Skeletal muscle satellite cell (primary cell): ENCODE measurements at regions not wholly inside any gene's neighbourhood (a gene's known extent, or its start where the extent isn't known, plus 50 kb on each side); places are given as distances from the start of the nearest gene placed in this dataset.

ENCODE experiments used
- H3K27me3 ChIP-seq: 2 replicates; pipeline ENCODE4 v1.7.0; 2013; ENCODE audit warnings: low read length; ENCODE audit not compliant: control insufficient read depth, insufficient read depth
- H3K36me3 ChIP-seq: 2 replicates; pipeline ENCODE4 v1.7.0; 2013; ENCODE audit warnings: mild to moderate bottlenecking, control low read depth, low read length; ENCODE audit not compliant: insufficient read depth
- H3K4me1 ChIP-seq: 2 replicates; pipeline ENCODE4 v1.7.0; 2013; ENCODE audit warnings: low read length; ENCODE audit not compliant: control insufficient read depth, insufficient read depth
- H3K4me2 ChIP-seq: 2 replicates; pipeline ENCODE4 v1.7.0; 2013; ENCODE audit warnings: mild to moderate bottlenecking, low read length
- H3K4me3 ChIP-seq: 2 replicates; pipeline ENCODE4 v1.7.0; 2013; ENCODE audit warnings: low read length
- H3K9ac ChIP-seq: 2 replicates; pipeline ENCODE4 v1.7.0; 2013; ENCODE audit warnings: mild to moderate bottlenecking, low read depth, low read length, moderate library complexity
- H3K9me3 ChIP-seq: replicated peaks from 2 replicates; pipeline ENCODE4 v1.7.0; 2013; ENCODE audit warnings: mild to moderate bottlenecking, control low read depth, low read length

GRCh38 chr1:22344329-22344630 lies 107.4 kb upstream of the ZBTB40 start:
- Histone ChIP-seq H3K4me3 (no peak overlapping the region), H3K36me3 (no peaks in the 10 kb centered on the region), H3K9me3 (no peaks in the 10 kb centered on the region), H3K4me2 (no peak overlapping the region), H3K4me1 (no peaks in the 10 kb centered on the region), H3K9ac (no peak overlapping the region), H3K27me3 (peaks cover 73% of the 10 kb centered on the region)

GRCh38 chr1:22344851-22345560 lies 106.6 kb upstream of the ZBTB40 start:
- Histone ChIP-seq H3K36me3 (no peaks in the 10 kb centered on the region), H3K27me3 (peaks cover 77% of the 10 kb centered on the region), H3K4me2 (no peak overlapping the region), H3K4me3 (no peak overlapping the region), H3K4me1 (no peaks in the 10 kb centered on the region), H3K9me3 (no peaks in the 10 kb centered on the region), H3K9ac (no peak overlapping the region)

DNA sequence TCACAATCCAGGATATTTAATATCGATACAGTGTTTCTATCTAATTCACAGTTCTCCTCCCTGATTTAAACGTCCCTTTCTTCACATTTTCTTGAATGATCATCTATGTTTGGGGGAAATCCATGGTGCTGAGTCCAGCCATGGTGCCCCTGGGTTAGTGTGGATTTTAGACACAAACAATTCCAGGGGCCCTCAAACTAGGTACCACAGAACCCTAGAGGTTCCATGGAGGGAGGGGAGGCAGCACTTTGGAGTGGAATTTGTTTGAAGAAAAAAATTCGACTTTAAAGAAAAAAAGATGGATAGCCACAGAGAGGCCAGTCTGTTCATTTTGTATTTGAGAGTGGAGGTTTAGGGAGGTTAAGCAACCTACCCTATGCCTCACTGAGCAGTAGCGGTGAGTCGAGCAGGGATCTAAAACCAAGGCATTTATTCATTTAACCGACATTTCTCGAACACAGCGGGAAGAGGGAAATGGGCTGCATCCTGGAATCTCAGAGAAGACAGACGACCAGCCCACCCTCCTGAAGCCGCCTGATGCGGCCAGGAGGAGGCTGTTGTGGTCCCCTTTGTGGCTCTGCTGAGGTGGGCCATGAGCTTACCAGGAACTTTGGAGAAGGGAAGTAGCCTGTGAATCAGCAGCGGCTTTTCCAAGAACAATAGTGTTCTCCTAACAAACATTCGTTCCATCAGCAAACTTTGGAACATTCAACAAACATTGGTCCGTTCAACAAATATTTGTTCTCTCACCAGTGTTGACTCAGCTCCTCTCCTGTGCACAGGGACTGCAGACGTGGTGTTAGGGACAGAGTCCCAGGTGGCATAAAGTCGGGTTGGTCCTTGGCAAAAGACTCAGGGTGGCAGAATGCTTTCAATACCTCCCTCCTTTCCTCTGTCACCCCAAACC lies 103.5 kb upstream of the ZBTB40 start:
- Histone ChIP-seq H3K4me2 (no peak overlapping the region), H3K4me3 (no peak overlapping the region), H3K4me1 (no peaks in the 10 kb centered on the region), H3K9me3 (no peaks in the 10 kb centered on the region), H3K9ac (no peak overlapping the region), H3K27me3 (peaks cover 73% of the 10 kb centered on the region), H3K36me3 (no peaks in the 10 kb centered on the region)

GRCh38 chr1:22349362-22350043 lies 102.1 kb upstream of the ZBTB40 start:
- Histone ChIP-seq H3K4me1 (no peaks in the 10 kb centered on the region), H3K9ac (no peak overlapping the region), H3K36me3 (no peaks in the 10 kb centered on the region), H3K4me3 (no peak overlapping the region), H3K9me3 (no peaks in the 10 kb centered on the region), H3K4me2 (no peak overlapping the region), H3K27me3 (peaks cover 71% of the 10 kb centered on the region)

- Histone ChIP-seq H3K4me2 (no peak overlapping the region), H3K4me1 (no peaks in the 10 kb centered on the region), H3K36me3 (no peaks in the 10 kb centered on the region), H3K9ac (no peak overlapping the region), H3K27me3 (peaks cover 62% of the 10 kb centered on the region), H3K9me3 (no peaks in the 10 kb centered on the region), H3K4me3 (no peak overlapping the region)
These were observed 101.3 kb upstream of the ZBTB40 start for GRCh38 chr1:22350171-22350923.

DNA sequence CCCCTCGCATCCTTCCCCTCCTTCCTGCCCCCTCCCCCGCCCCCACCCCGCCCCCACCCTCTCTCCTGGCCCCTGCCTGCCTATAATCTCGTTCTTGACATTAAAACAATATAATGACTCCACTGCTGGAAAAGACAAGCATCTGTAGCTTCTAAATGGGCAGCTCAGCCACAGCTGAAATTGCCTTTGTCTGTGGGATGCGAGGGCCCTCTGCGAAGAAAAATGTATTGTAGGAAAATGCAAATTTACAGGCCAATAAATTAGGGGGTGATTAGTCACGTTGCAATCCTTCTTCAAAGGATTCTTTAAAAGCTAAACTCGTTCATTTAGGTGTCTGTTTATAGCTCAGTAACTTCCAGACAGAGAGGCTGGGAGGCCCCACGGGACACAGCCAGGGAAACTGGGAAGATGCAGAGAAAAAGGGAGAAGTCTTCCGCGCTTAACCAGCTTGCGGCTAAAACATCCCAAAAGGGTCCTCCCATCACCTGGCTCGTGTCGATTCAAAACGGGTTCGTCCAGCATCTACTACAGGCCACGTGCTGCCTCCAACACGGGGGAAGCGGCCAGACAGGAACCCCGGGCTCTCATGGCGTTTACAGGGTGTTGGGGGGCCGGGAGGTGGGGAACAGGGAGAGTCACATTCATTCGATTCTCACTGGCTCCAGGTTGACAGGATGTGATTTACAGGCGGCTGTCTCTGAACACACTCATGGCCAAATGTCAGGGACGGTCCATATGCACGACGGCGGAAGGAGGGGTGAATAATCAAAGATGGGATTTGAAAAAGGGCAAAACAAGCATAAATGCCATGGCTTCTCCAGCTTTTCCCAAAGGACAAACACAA lies 100.5 kb upstream of the ZBTB40 start:
- Histone ChIP-seq H3K4me2 (no peak overlapping the region), H3K9me3 (no peaks in the 10 kb centered on the region), H3K4me1 (no peaks in the 10 kb centered on the region), H3K36me3 (no peaks in the 10 kb centered on the region), H3K27me3 (peaks cover 58% of the 10 kb centered on the region), H3K4me3 (no peak overlapping the region), H3K9ac (no peak overlapping the region)

DNA sequence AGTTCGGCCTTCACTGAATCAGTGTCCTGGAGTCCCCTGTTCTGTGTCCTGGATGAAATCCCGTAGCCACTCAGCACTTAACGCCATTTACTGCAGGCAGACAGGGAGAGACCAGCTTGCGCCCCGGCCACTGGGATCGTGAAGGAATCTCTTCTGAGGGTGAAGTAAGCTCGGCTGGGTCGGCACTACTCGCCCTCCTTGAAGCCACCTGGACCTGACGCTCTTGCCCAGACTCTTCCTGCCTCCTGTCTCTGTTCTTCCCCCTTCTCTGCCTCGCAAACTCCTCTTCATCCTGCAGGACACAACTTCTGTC lies 99.9 kb upstream of the ZBTB40 start:
- peaks cover 63% of the 10 kb centered on the region for H3K27me3 ChIP-seq
- H3K4me2 ChIP-seq = no peak overlapping the region
- H3K9ac ChIP-seq = no peak overlapping the region
- no peaks in the 10 kb centered on the region for H3K36me3 ChIP-seq
- no peaks in the 10 kb centered on the region for H3K9me3 ChIP-seq
- H3K4me3 ChIP-seq = no peak overlapping the region
- H3K4me1 ChIP-seq = no peaks in the 10 kb centered on the region

- Histone ChIP-seq H3K4me3 (no peak overlapping the region), H3K4me1 (no peaks in the 10 kb centered on the region), H3K9ac (no peak overlapping the region), H3K9me3 (no peaks in the 10 kb centered on the region), H3K4me2 (no peak overlapping the region), H3K27me3 (peaks cover 68% of the 10 kb centered on the region), H3K36me3 (no peaks in the 10 kb centered on the region)
These were observed 99.3 kb upstream of the ZBTB40 start for GRCh38 chr1:22352355-22352754.

GRCh38 chr1:22352896-22353295 lies 98.8 kb upstream of the ZBTB40 start:
- H3K4me1 ChIP-seq = no peaks in the 10 kb centered on the region
- no peaks in the 10 kb centered on the region for H3K9me3 ChIP-seq
- no peaks in the 10 kb centered on the region for H3K36me3 ChIP-seq
- peaks cover 74% of the 10 kb centered on the region for H3K27me3 ChIP-seq
- no peak overlapping the region for H3K4me3 ChIP-seq
- H3K9ac ChIP-seq = no peak overlapping the region
- H3K4me2 ChIP-seq = no peak overlapping the region

GRCh38 chr1:22359427-22359826 lies 92.2 kb upstream of the ZBTB40 start:
- no peaks in the 10 kb centered on the region for H3K9me3 ChIP-seq
- H3K27me3 ChIP-seq = peaks cover 76% of the 10 kb centered on the region
- no peak overlapping the region for H3K4me2 ChIP-seq
- H3K4me1 ChIP-seq = no peaks in the 10 kb centered on the region
- H3K9ac ChIP-seq = no peak overlapping the region
- no peaks in the 10 kb centered on the region for H3K36me3 ChIP-seq
- no peak overlapping the region for H3K4me3 ChIP-seq
